Activated naive CD8-positive, alpha-beta T cell treated with anti-CD3 and anti-CD28 coated beads, Interleukin-2, amount 50 U/mL, for 24 hours (primary cell): ENCODE measurements at regions not wholly inside any gene's neighbourhood (a gene's known extent, or its start where the extent isn't known, plus 50 kb on each side); places are given as distances from the start of the nearest gene placed in this dataset.

Experiments used
- ATAC-seq: fragments of 150-1000 bp; cut with Tn5 transposase; one replicate; pipeline ENCODE4 v1.10.0; 2021
- DNase-seq: peaks from one replicate; pipeline ENCODE4 v3.0.0; 2021
- H3K27ac Mint-ChIP-seq: one replicate; pipeline ENCODE4 v1.8.0; 2021; ENCODE audit warnings: mild to moderate bottlenecking, mixed read lengths
- H3K27me3 Mint-ChIP-seq: one replicate; pipeline ENCODE4 v1.8.0; 2021; ENCODE audit warnings: mixed read lengths
- H3K36me3 Mint-ChIP-seq: one replicate; pipeline ENCODE4 v1.8.0; 2021; ENCODE audit warnings: low read depth, mixed read lengths
- H3K4me1 Mint-ChIP-seq: one replicate; pipeline ENCODE4 v1.8.0; 2021; ENCODE audit warnings: mixed read lengths
- H3K4me3 Mint-ChIP-seq: one replicate; pipeline ENCODE4 v1.8.0; 2021; ENCODE audit warnings: mild to moderate bottlenecking, moderate library complexity, mixed read lengths
- H3K9me3 Mint-ChIP-seq: one replicate; pipeline ENCODE4 v1.8.0; 2021; ENCODE audit warnings: mixed read lengths

- Mint-ChIP-seq H3K27ac (no peak overlapping the region), H3K36me3 (no peaks in the 10 kb centered on the region), H3K4me1 (no peaks in the 10 kb centered on the region), H3K27me3 (no peaks in the 10 kb centered on the region), H3K9me3 (no peaks in the 10 kb centered on the region), H3K4me3 (no peak overlapping the region)
- ATAC-seq (no peak), DNase-seq (no peak)
These were observed 629.0 kb downstream of the TBC1D22A start for GRCh38 chr22:47391169-47392053.

GRCh38 chr22:47390026-47390970 lies 627.8 kb downstream of the TBC1D22A start:
- no peak overlapping the region for H3K27ac Mint-ChIP-seq

GRCh38 chr22:47389201-47389600 lies 626.8 kb downstream of the TBC1D22A start:
- H3K27me3 Mint-ChIP-seq, result no peaks in the 10 kb centered on the region
- H3K36me3 Mint-ChIP-seq, result no peaks in the 10 kb centered on the region
- H3K27ac Mint-ChIP-seq, result no peak overlapping the region
- no peaks in the 10 kb centered on the region for H3K4me1 Mint-ChIP-seq
- no peak overlapping the region for H3K4me3 Mint-ChIP-seq
- no peak for DNase-seq
- ATAC-seq, result no peak
- no peaks in the 10 kb centered on the region for H3K9me3 Mint-ChIP-seq

More at GRCh38 chr22:47390026-47390970, 627.8 kb downstream of the TBC1D22A start:
- H3K27me3 Mint-ChIP-seq, result no peaks in the 10 kb centered on the region
- no peak overlapping the region for H3K4me3 Mint-ChIP-seq
- no peaks in the 10 kb centered on the region for H3K36me3 Mint-ChIP-seq
- no peak for ATAC-seq
- no peak for DNase-seq
- no peaks in the 10 kb centered on the region for H3K9me3 Mint-ChIP-seq
- no peaks in the 10 kb centered on the region for H3K4me1 Mint-ChIP-seq

- DNase-seq (no peak), ATAC-seq (no peak)
- Mint-ChIP-seq H3K36me3 (no peaks in the 10 kb centered on the region), H3K4me3 (no peak overlapping the region), H3K9me3 (no peaks in the 10 kb centered on the region), H3K27me3 (no peaks in the 10 kb centered on the region), H3K4me1 (no peaks in the 10 kb centered on the region), H3K27ac (no peak overlapping the region)
These were observed 626.3 kb downstream of the TBC1D22A start for GRCh38 chr22:47388778-47389177.

GRCh38 chr22:47388331-47388730 lies 625.9 kb downstream of the TBC1D22A start:
- Mint-ChIP-seq H3K9me3 (no peaks in the 10 kb centered on the region), H3K27ac (no peak overlapping the region), H3K27me3 (no peaks in the 10 kb centered on the region), H3K36me3 (no peaks in the 10 kb centered on the region), H3K4me3 (no peak overlapping the region), H3K4me1 (no peaks in the 10 kb centered on the region)
- DNase-seq (no peak), ATAC-seq (no peak)

DNA sequence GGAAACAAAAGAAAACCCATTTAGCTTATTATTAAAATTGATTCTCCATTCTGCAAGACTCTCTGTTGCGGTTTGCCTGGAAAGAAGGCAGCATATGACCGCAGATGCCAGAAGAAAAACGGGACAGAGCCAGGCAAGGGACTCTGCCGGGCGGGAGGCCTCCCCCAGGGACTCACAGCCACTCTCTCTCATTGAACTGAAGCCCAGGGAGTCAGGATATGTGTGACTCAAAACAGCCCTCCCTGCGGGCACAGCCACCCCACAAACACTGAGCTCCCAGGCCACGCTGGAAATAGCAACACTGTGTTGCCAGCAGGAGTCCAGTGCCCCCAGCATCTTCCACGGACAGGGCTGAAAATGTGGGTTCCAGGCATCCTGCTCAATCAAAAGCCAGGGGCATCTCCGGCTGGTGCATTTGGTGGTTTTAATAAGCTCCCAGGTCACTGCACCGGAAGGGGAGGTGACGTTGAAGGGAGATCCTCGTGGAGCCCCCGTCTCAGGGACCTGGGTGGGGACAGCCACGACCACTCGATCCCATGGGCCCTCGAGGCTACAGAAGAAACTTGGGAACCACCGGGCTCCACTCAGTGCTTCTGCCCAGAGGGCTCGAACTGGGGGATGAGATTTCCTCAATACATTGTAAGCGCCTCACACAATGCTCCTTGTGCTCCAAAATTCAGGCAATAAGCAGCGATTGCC lies 624.5 kb downstream of the TBC1D22A start:
- Mint-ChIP-seq H3K27me3 (no peaks in the 10 kb centered on the region), H3K4me3 (no peak overlapping the region), H3K9me3 (no peaks in the 10 kb centered on the region), H3K36me3 (no peaks in the 10 kb centered on the region), H3K27ac (no peak overlapping the region), H3K4me1 (no peaks in the 10 kb centered on the region)
- ATAC-seq (no peak), DNase-seq (no peak)

- no peak overlapping the region for H3K4me3 Mint-ChIP-seq
- DNase-seq (no peak), ATAC-seq (no peak)
- no peaks in the 10 kb centered on the region for H3K4me1 Mint-ChIP-seq
- H3K27ac Mint-ChIP-seq, result no peak overlapping the region
- no peaks in the 10 kb centered on the region for H3K36me3 Mint-ChIP-seq
- no peaks in the 10 kb centered on the region for H3K9me3 Mint-ChIP-seq
- H3K27me3 Mint-ChIP-seq, result no peaks in the 10 kb centered on the region
These were observed 622.5 kb downstream of the TBC1D22A start for GRCh38 chr22:47384977-47385376.

DNA sequence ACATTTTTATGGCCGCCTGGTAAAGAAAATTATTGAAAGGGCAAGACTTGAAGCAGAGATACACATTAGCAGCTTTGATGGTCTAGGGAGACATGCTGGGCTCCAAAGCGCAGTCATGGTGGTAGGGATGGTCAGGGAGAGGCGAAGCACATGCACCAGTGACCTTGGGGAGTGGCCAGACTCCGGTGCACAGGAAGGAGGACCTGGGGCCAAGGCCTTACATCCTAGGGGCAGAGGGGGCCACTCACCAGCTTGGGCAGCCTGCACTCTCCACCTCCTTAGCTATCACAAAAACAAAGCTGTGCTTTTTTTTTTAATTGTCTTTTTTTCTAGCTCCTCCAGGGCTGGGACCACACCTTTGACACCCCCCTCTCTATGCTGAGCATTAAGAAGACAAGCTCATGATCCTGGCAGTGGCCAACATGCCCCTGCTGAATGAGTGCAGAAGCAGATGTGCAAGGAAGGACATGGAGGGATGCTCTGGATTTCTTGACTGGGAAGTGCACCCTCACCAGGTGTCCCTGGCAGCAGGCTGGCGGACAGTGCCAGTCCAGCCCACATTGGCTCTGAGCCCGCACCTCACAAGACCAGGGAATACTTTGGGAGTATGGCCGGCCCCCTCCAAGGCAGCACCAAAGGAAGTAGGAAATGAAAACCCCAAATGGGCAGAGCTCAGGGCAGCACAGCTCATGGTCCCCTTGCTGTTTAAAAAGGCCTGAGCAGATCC lies 619.9 kb downstream of the TBC1D22A start:
- Mint-ChIP-seq H3K4me3 (no peak overlapping the region), H3K4me1 (no peaks in the 10 kb centered on the region), H3K27me3 (no peaks in the 10 kb centered on the region), H3K9me3 (peaks cover 10% of the 10 kb centered on the region), H3K36me3 (peaks cover 5% of the 10 kb centered on the region), H3K27ac (no peak overlapping the region)
- ATAC-seq, result no peak
- no peak for DNase-seq

DNA sequence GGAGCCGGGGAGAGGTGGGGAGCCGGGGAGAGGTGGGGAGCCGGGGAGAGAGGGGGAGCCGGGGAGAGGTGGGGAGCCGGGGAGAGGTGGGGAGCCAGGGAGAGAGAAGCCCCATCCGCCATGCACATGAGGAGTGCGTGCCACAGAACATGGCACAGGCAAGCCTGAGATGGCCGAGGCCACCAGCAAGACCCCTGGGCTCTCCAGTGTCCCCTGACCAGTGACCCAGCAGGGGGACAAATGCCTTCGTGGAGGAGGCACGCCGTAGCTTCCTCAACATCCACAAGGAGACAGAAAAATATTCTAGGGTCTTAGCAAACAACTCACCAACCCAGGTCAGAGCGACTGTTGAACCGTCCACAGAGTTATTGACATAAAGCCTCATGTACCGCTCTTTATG lies 618.8 kb downstream of the TBC1D22A start:
- ATAC-seq (no peak), DNase-seq (no peak)
- Mint-ChIP-seq H3K36me3 (peaks cover 5% of the 10 kb centered on the region), H3K27ac (no peak overlapping the region), H3K4me3 (no peak overlapping the region), H3K9me3 (peaks cover 10% of the 10 kb centered on the region), H3K4me1 (no peaks in the 10 kb centered on the region), H3K27me3 (no peaks in the 10 kb centered on the region)

DNA sequence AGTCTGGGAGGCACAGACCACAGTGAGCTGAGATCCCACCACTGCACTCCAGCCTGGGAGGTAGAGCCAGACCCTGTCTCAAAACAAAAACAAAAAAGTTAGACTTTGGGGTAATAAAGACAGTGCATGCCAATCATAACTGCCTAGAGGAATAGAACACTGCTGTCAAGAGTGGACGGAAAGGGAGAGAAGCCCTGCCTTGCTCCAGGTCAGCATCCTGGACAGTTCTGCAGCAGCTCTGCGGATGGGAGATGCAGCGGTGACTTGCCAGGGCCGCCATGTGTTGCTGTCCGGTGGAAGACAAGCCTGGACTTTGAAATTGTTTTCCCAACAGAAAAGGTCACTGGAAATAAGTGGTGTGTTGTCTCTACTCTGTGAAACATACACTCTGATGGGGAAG lies 618.2 kb downstream of the TBC1D22A start:
- no peak overlapping the region for H3K27ac Mint-ChIP-seq

GRCh38 chr22:47379037-47379436 lies 616.6 kb downstream of the TBC1D22A start:
- peaks cover 10% of the 10 kb centered on the region for H3K9me3 Mint-ChIP-seq
- no peak for ATAC-seq
- no peaks in the 10 kb centered on the region for H3K4me1 Mint-ChIP-seq
- H3K4me3 Mint-ChIP-seq, result no peak overlapping the region
- H3K27ac Mint-ChIP-seq, result peak overlapping the region; percentile 18
- no peak for DNase-seq
- H3K27me3 Mint-ChIP-seq, result no peaks in the 10 kb centered on the region
- peaks cover 5% of the 10 kb centered on the region for H3K36me3 Mint-ChIP-seq

More for the DNA sequence above, 618.2 kb downstream of the TBC1D22A start:
- Mint-ChIP-seq H3K4me3 (no peak overlapping the region), H3K36me3 (peaks cover 5% of the 10 kb centered on the region), H3K27me3 (no peaks in the 10 kb centered on the region), H3K9me3 (peaks cover 10% of the 10 kb centered on the region), H3K4me1 (no peaks in the 10 kb centered on the region)
- DNase-seq, result no peak
- no peak for ATAC-seq

DNA sequence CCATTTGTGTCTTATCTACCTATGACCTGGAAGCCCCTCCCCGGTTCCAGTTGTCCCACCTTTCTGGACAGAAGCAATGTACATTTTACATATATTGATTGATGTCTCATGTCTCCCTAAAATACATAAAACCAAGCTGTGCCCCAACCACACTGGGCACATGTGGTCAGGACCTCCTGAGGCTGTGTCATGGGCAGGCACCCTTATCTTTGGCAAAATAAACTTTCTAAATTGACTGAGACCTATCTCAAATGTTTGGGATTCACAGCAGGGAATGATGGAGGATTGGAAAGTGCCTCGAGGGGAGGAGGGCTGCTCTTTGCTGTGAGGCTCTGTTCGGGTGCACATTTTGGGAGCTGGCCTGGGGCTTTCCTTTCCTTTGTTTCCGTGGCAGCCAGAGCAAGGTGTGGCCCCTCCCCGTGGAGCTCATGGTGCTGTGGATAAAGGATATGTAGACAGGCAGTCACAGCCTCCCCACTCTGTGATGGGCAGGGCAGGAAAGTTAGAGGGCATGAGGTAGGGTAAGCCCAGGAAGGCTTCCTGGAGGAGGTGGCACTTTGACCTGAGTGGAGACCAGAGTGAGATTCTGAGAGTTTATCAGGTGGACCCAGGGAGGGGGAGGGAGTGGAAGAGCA lies 615.6 kb downstream of the TBC1D22A start:
- H3K27me3 Mint-ChIP-seq, result no peaks in the 10 kb centered on the region
- ATAC-seq, result no peak
- DNase-seq, result no peak
- peaks cover 10% of the 10 kb centered on the region for H3K9me3 Mint-ChIP-seq
- no peaks in the 10 kb centered on the region for H3K4me1 Mint-ChIP-seq
- no peak overlapping the region for H3K27ac Mint-ChIP-seq
- H3K4me3 Mint-ChIP-seq, result no peak overlapping the region
- peaks cover 5% of the 10 kb centered on the region for H3K36me3 Mint-ChIP-seq

DNA sequence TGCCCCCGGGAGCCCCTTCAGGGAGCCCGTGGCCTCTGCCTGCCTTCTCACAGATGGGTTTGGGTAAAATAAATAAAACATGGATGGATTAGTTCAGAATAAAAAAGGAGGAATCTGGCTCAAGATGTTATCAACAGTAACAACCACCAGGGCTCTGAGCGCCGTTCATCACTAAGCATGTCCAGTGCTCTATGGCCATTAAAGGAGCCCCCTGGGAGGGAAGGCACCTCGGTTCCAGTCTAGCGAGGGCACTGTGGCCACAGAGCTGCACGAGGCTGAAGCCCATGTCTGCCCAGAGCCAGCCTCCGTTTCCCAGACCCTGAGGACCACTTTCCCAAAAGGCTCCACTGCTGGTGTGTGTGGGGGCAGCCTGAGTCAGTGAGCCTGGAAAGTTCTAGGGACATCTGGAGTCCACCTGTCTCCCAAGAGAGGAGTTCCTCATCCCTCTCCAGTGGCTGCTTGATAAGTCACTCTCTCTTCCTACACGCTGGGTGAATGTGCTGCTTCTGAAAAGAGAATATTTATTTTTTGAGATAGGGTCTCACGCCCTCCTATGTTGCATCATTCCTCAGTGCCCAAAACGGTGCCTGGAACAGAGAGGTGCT lies 614.6 kb downstream of the TBC1D22A start:
- no peaks in the 10 kb centered on the region for H3K27me3 Mint-ChIP-seq
- H3K36me3 Mint-ChIP-seq, result peaks cover 5% of the 10 kb centered on the region
- H3K9me3 Mint-ChIP-seq, result peaks cover 10% of the 10 kb centered on the region
- H3K4me1 Mint-ChIP-seq, result no peaks in the 10 kb centered on the region
- no peak for DNase-seq
- ATAC-seq, result no peak
- H3K4me3 Mint-ChIP-seq, result no peak overlapping the region
- no peak overlapping the region for H3K27ac Mint-ChIP-seq
